Psoas muscle (tissue), 7 donors: ENCODE measurements at regions not wholly inside any gene's neighbourhood (a gene's known extent, or its start where the extent isn't known, plus 50 kb on each side); places are given as distances from the start of the nearest gene placed in this dataset.

Experiments
- ATAC-seq, 4 donors: fragments of 200-7000 bp; cut with Tn5 transposase; one replicate each; pipeline ENCODE4 v1.9.1; 2020; ENCODE audit warnings: moderate library complexity in 3 of 4, mild to moderate bottlenecking in 2 of 4
- DNase-seq, 2 donors: peaks; one replicate each; pipeline ENCODE4 v3.0.0-alpha.2; 2020
- H3K27ac ChIP-seq: fragments of 200-600 bp; one replicate; pipeline ENCODE4 v1.8.0; 2022
- H3K27me3 ChIP-seq, 3 donors: fragments of 200-600 bp in 1 of 3; one replicate each; pipeline versions ENCODE4 v1.6.1 to v1.8.0; 2013 to 2022; ENCODE audit warnings: low read length in 2 of 3, mild to moderate bottlenecking in 2 of 3, moderate library complexity in 1 of 3; ENCODE audit not compliant: insufficient read depth in 3 of 3
- H3K36me3 ChIP-seq, 2 donors: fragments of 200-600 bp in 1 of 2; one replicate each; pipeline versions ENCODE4 v1.6.1 to v1.8.0; 2013 to 2022; ENCODE audit warnings: low read depth in 1 of 2, mild to moderate bottlenecking in 1 of 2, moderate library complexity in 1 of 2; ENCODE audit not compliant: insufficient read depth in 1 of 2
- H3K4me1 ChIP-seq: fragments of 200-600 bp; one replicate; pipeline ENCODE4 v1.8.0; 2022
- H3K4me3 ChIP-seq: fragments of 200-600 bp; one replicate; pipeline ENCODE4 v1.8.0; 2022; ENCODE audit warnings: mild to moderate bottlenecking
- H3K9me3 ChIP-seq: fragments of 200-600 bp; one replicate; pipeline ENCODE4 v1.8.0; 2022
- CTCF ChIP-seq: fragments of 200-600 bp; IDR thresholded peaks from one replicate; pipeline ENCODE4 v1.8.0; 2022; ENCODE audit warnings: antibody characterized with exemption
- WGBS, 3 donors: extraction: QIAGEN DNeasy Blood & Tissue Kit; methylation state at CpG; one replicate each; pipeline versions ENCODE4 v1.1.6 to v1.1.7; 2013; 5-methylcytosine and 5-hydroxymethylcytosine counted together
- intact Hi-C, 2 donors: fragments of 100-400 bp; cut with DNase I; formaldehyde crosslinking; loops; one replicate each; pipeline versions ENCODE4 v1.11.0 to v1.14.2; 2022
- donor health status: healthy with polysubstance abuse.
- donor health status: DM: no; HTN: no; CAD: no; lungs with moderate emphysema.
- donor health status: Bipolar disorder and iron deficiency.
- donor health status: healthy.
- donor health status: DM: yes; HTN: yes; CAD: no.
- donor health status: DM: no; HTN: no; CAD: no.
- donor health status: DM: yes; HTN: yes; CAD: no.

DNA sequence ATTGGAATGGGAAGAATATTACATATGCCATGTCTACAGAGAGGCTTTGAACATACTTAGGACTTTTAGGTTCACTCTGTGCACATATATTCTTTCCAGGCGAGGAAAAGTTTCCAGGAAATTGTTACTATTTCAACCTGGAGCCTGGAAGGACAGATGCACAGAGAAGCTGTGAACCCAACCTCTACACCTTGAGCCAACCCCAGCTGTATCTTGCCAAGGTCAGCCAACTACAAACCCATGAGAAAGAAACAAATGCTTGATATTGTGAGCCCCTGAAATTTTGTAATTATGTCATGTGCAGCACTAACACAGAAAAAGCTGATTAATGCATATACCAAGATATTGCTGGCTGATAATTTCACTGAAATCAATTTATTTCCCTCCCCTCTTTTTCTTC lies 404.9 kb downstream of the GLRX3 start:
- DNase-seq (no peak), ATAC-seq (no peak)
- H3K4me3 ChIP-seq, result no peak overlapping the region
- peaks cover 2 to 15% (median 2%) of the 10 kb centered on the region in 3 donors for H3K27me3 ChIP-seq
- intact Hi-C loops, result no loop called here
- 80 to 88% (median 81%) methylated on average over 1 of the region's 1 CpG for WGBS, 3 donors
- no peaks in the 10 kb centered on the region for H3K9me3 ChIP-seq
- H3K27ac ChIP-seq, result no peak overlapping the region
- no peak for TF ChIP-seq CTCF
- H3K4me1 ChIP-seq, result no peaks in the 10 kb centered on the region
- H3K36me3 ChIP-seq, result no peaks in the 10 kb centered on the region

DNA sequence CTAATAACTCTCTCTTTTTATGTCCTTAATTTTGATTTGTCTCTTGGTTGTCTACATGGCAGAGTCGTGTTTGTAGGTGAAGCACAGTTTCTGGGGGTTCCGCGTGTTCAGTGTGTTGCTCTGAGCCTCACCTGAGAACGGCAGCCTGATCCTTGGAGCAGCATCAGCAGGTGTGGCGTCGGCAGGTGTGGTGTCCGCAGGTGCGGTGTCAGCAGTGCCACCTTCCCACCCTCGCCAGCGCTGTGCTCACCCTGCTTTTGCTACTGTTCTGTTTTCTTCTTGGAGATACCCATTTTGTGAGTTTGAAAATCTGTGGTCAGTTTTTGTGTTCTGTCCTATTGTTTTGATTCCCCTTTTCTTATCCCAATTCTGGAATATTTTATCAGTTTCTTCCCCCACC lies 406.6 kb downstream of the GLRX3 start:
- no peak overlapping the region for H3K4me3 ChIP-seq
- no peak for DNase-seq
- H3K27me3 ChIP-seq, result peaks cover 2 to 15% (median 4%) of the 10 kb centered on the region in 3 donors
- no peak for ATAC-seq
- no peak overlapping the region for H3K27ac ChIP-seq
- WGBS, 3 donors, result 83 to 91% (median 83%) methylated on average over 10 of the region's 10 CpGs
- TF ChIP-seq CTCF, result no peak
- H3K4me1 ChIP-seq, result no peaks in the 10 kb centered on the region
- H3K36me3 ChIP-seq, result no peaks in the 10 kb centered on the region
- intact Hi-C loops, result no loop called here
- no peaks in the 10 kb centered on the region for H3K9me3 ChIP-seq

GRCh38 chr10:130543794-130544193 lies 407.6 kb downstream of the GLRX3 start:
- WGBS, 3 donors, result 62 to 77% (median 70%) methylated on average over 7 of the region's 7 CpGs
- peaks cover 4 to 15% (median 7%) of the 10 kb centered on the region in 3 donors for H3K27me3 ChIP-seq

GRCh38 chr10:130545122-130545521 lies 408.9 kb downstream of the GLRX3 start:
- intact Hi-C loops, result no loop called here
- Histone ChIP-seq H3K4me3 (no peak overlapping the region), H3K27me3 (peaks cover 4 to 15% (median 7%) of the 10 kb centered on the region in 3 donors), H3K27ac (no peak overlapping the region), H3K9me3 (no peaks in the 10 kb centered on the region), H3K36me3 (no peaks in the 10 kb centered on the region), H3K4me1 (no peaks in the 10 kb centered on the region)
- TF ChIP-seq CTCF, result no peak
- no peak for ATAC-seq
- whole genome bisulfite sequencing, 3 donors, result 23 to 31% (median 26%) methylated on average over 6 of the region's 6 CpGs
- DNase-seq, result no peak

More at GRCh38 chr10:130543794-130544193, 407.6 kb downstream of the GLRX3 start:
- Histone ChIP-seq H3K9me3 (no peaks in the 10 kb centered on the region), H3K4me1 (no peaks in the 10 kb centered on the region), H3K36me3 (no peaks in the 10 kb centered on the region), H3K4me3 (no peak overlapping the region), H3K27ac (no peak overlapping the region)
- intact Hi-C loops, result no loop called here
- TF ChIP-seq CTCF, result no peak
- DNase-seq (no peak), ATAC-seq (no peak)

DNA sequence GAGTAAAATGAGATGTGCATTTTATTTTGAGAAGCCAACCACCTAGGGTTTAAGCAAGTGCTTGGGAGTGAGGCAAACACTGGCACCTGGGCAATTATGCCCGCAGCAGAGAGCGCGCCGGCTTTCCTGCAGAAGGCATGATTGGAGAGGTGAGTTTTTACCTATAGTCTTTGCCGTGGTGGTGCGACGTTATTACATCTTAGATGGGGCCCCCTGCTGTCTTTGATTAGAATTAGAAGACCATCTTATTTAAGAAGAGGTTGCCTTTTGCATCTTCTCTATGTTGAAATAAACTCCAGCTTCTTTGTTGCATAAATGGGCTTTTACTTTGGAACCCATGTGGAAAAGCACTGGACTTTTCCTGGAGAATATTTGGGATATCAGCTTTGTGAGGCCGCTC lies 409.5 kb downstream of the GLRX3 start:
- DNase-seq (no peak), ATAC-seq (no peak)
- Histone ChIP-seq H3K36me3 (no peaks in the 10 kb centered on the region), H3K4me3 (no peak overlapping the region), H3K27ac (no peak overlapping the region), H3K9me3 (no peaks in the 10 kb centered on the region), H3K4me1 (no peaks in the 10 kb centered on the region), H3K27me3 (peaks cover 4 to 15% (median 7%) of the 10 kb centered on the region in 3 donors)
- WGBS, 3 donors, result 64 to 72% (median 67%) methylated on average over 8 of the region's 8 CpGs
- intact Hi-C loops, result no loop called here
- TF ChIP-seq CTCF, result no peak
